Esophagus muscularis mucosa (tissue), 4 donors: ENCODE measurements at regions not wholly inside any gene's neighbourhood (a gene's known extent, or its start where the extent isn't known, plus 50 kb on each side); places are given as distances from the start of the nearest gene placed in this dataset.

Source experiments
- CTCF ChIP-seq, 3 experiments: fragments of 200-600 bp in 2 of 3; fragments of 450-650 bp in 1 of 3; sonication (generic) in 2 of 3; IDR thresholded peaks; one replicate each; pipeline ENCODE4 v1.5.1; 2017 to 2019; ENCODE audit warnings: antibody characterized with exemption in 3 of 3, mild to moderate bottlenecking in 2 of 3, moderate library complexity in 1 of 3
- EP300 ChIP-seq: sonication (generic); formaldehyde crosslinking; IDR thresholded peaks from one replicate; pipeline ENCODE4 v1.6.1; 2017; ENCODE audit warnings: antibody characterized with exemption
- POLR2A ChIP-seq: fragments of 450-650 bp; IDR thresholded peaks from one replicate; pipeline ENCODE4 v1.6.1; 2017; ENCODE audit warnings: antibody characterized with exemption, moderate library complexity, mild to moderate bottlenecking, low read depth
- POLR2AphosphoS5 ChIP-seq, 2 donors: sonication (generic); formaldehyde crosslinking; IDR thresholded peaks; one replicate each; pipeline ENCODE4 v1.6.1; 2017; ENCODE audit warnings: antibody characterized with exemption in 2 of 2

GRCh38 chr1:222867316-222867715, 52.5 kb downstream of the DISP1 start:
- TF ChIP-seq CTCF (IDR thresholded peaks at IDR 0.05) (no peak), EP300 (no peak), POLR2AphosphoS5 (IDR thresholded peaks at IDR 0.05) (no peak), POLR2A (no peak)
